GM12878 (cell line): ENCODE measurements at regions not wholly inside any gene's neighbourhood (a gene's known extent, or its start where the extent isn't known, plus 50 kb on each side); places are given as distances from the start of the nearest gene placed in this dataset.

Source experiments
- CEBPB ChIP-seq, 2 experiments: fragments of 150-350 bp in 1 of 2; IDR thresholded peaks; 2 replicates each; pipeline ENCODE4 v1.6.1; 2012 to 2014; ENCODE audit warnings: low read depth in 2 of 2, low read length in 2 of 2, borderline replicate concordance in 1 of 2, inconsistent platforms in 1 of 2
- CHD1 ChIP-seq: IDR thresholded peaks from 2 replicates; pipeline ENCODE4 v1.6.1; 2012; ENCODE audit warnings: low read depth, low read length, improper control_type of control experiment
- CHD2 ChIP-seq: IDR thresholded peaks from 2 replicates; pipeline ENCODE4 v1.6.1; 2011; ENCODE audit warnings: low read depth, low read length, improper control_type of control experiment, borderline replicate concordance
- CTCF ChIP-seq, 3 experiments: IDR thresholded peaks in 2 of 3; conservative IDR thresholded peaks in 1 of 3; 2 replicates each; pipeline ENCODE4 v1.5.1; 2011; ENCODE audit warnings: low read depth in 3 of 3, low read length in 3 of 3, mild to moderate bottlenecking in 3 of 3, control low read depth in 2 of 3, moderate library complexity in 2 of 3, inconsistent platforms in 1 of 3, mixed read lengths in 1 of 3; ENCODE audit not compliant: control insufficient read depth in 2 of 3, insufficient read depth in 1 of 3; ENCODE audit errors: extremely low read depth in 1 of 3
- HDAC2 ChIP-seq: fragments of 200-600 bp; sonication (generic); IDR thresholded peaks from 2 replicates; pipeline ENCODE4 v1.6.1; 2017
- IKZF1 ChIP-seq: fragments of 450-650 bp; conservative IDR thresholded peaks from 2 replicates; pipeline ENCODE4 v1.6.1; 2017; ENCODE audit warnings: antibody characterized with exemption, mild to moderate bottlenecking
- RAD21 ChIP-seq: IDR thresholded peaks from 2 replicates; pipeline ENCODE4 v1.6.1; 2011; ENCODE audit warnings: mild to moderate bottlenecking, low read depth, low read length, moderate library complexity; ENCODE audit not compliant: insufficient read depth
- RB1 ChIP-seq: fragments of 450-650 bp; formaldehyde crosslinking; IDR thresholded peaks from 2 replicates; pipeline ENCODE4 v1.6.1; 2017; ENCODE audit warnings: mild to moderate bottlenecking, borderline replicate concordance
- SIX5 ChIP-seq: IDR thresholded peaks from 2 replicates; pipeline ENCODE4 v1.6.1; 2011; ENCODE audit warnings: mild to moderate bottlenecking, low read depth, low read length, moderate library complexity; ENCODE audit not compliant: severe bottlenecking
- TCF3 ChIP-seq: IDR thresholded peaks from 2 replicates; pipeline ENCODE4 v1.6.1; 2012; ENCODE audit warnings: low read depth, mild to moderate bottlenecking, low read length, borderline replicate concordance; ENCODE audit not compliant: insufficient read depth
- TCF7 ChIP-seq: IDR thresholded peaks from 2 replicates; pipeline ENCODE4 v1.6.1; 2014; ENCODE audit warnings: antibody characterized with exemption, borderline replicate concordance
- ZNF207 ChIP-seq: fragments of 450-650 bp; IDR thresholded peaks from 2 replicates; pipeline ENCODE4 v1.6.1; 2014; ENCODE audit warnings: antibody characterized with exemption, mild to moderate bottlenecking, borderline replicate concordance
- TF ChIP-seq, protein P1 (sequence below): IDR thresholded peaks from 2 replicates; pipeline ENCODE4 v1.6.1; 2012; ENCODE audit warnings: mild to moderate bottlenecking, low read depth, low read length
- TF ChIP-seq, protein P2 (sequence below): fragments of 450-650 bp; IDR thresholded peaks from 2 replicates; pipeline ENCODE4 v1.6.1; 2017; ENCODE audit warnings: low read depth, mild to moderate bottlenecking, moderate library complexity

DNA sequence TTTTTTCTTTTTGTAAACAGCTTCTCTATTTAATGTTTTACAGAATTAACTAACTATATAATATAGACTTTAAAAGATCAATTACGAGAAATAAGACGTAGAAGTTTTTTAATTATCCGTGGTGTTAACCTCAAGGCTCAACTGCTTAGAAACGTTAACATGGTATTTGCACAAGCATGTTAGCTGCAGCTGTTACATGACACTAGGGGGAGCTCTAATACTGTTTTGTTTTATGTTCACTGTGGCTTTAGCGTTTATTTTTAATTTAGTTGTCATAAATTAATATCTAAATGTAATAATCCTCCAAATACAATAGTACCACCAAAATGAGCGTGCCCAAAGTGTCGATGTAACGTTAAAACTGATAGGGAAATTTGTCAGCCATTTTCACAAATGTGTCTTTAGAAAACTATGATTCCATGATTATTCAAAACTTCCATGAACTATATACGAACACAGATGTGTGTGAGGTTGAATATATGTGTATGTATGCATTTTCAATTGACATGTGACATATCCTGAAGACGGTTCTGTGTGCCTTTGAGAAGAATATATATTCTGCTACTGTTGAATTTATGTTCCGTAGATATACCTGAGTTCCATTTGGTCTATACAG is 828.8 kb upstream of the MBL2 start (continued):
- TF ChIP-seq RB1 (no peak), CEBPB (IDR thresholded peaks at IDR 0.05; ENCODE audit: borderline replicate concordance in 1 of 2, low read depth in 2 of 2, low read length in 2 of 2) (no peak), ZNF207 (no peak), TCF3 (no peak), CHD2 (no peak), HDAC2 (no peak), RAD21 (peak; percentile 73), TCF7 (no peak), SIX5 (no peak), IKZF1 (no peak), CHD1 (no peak), CTCF (IDR thresholded peaks at IDR 0.05 in 2 of 3, conservative IDR thresholded peaks at IDR 0.05 in 1 of 3; ENCODE audit: control insufficient read depth in 2 of 3, extremely low read depth in 1 of 3, insufficient read depth in 1 of 3, low read depth in 3 of 3, low read length in 3 of 3) (peak; percentile 77 to 84 (median 78))
- TF ChIP-seq, protein P1, sequence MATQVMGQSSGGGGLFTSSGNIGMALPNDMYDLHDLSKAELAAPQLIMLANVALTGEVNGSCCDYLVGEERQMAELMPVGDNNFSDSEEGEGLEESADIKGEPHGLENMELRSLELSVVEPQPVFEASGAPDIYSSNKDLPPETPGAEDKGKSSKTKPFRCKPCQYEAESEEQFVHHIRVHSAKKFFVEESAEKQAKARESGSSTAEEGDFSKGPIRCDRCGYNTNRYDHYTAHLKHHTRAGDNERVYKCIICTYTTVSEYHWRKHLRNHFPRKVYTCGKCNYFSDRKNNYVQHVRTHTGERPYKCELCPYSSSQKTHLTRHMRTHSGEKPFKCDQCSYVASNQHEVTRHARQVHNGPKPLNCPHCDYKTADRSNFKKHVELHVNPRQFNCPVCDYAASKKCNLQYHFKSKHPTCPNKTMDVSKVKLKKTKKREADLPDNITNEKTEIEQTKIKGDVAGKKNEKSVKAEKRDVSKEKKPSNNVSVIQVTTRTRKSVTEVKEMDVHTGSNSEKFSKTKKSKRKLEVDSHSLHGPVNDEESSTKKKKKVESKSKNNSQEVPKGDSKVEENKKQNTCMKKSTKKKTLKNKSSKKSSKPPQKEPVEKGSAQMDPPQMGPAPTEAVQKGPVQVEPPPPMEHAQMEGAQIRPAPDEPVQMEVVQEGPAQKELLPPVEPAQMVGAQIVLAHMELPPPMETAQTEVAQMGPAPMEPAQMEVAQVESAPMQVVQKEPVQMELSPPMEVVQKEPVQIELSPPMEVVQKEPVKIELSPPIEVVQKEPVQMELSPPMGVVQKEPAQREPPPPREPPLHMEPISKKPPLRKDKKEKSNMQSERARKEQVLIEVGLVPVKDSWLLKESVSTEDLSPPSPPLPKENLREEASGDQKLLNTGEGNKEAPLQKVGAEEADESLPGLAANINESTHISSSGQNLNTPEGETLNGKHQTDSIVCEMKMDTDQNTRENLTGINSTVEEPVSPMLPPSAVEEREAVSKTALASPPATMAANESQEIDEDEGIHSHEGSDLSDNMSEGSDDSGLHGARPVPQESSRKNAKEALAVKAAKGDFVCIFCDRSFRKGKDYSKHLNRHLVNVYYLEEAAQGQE, result no peak
- TF ChIP-seq, protein P2, sequence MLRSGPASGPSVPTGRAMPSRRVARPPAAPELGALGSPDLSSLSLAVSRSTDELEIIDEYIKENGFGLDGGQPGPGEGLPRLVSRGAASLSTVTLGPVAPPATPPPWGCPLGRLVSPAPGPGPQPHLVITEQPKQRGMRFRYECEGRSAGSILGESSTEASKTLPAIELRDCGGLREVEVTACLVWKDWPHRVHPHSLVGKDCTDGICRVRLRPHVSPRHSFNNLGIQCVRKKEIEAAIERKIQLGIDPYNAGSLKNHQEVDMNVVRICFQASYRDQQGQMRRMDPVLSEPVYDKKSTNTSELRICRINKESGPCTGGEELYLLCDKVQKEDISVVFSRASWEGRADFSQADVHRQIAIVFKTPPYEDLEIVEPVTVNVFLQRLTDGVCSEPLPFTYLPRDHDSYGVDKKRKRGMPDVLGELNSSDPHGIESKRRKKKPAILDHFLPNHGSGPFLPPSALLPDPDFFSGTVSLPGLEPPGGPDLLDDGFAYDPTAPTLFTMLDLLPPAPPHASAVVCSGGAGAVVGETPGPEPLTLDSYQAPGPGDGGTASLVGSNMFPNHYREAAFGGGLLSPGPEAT, result no peak
